ENCODE measurements at regions not wholly inside any gene's neighbourhood (a gene's known extent, or its start where the extent isn't known, plus 50 kb on each side); places are given as distances from the start of the nearest gene placed in this dataset.

GRCh38 chr11:11009179-11009578, 151.3 kb upstream of the ZBED5 start:
- no peaks in the 10 kb centered on the region for H3K9me3 ChIP-seq (ENCODE audit: control insufficient read depth in 1 of 2, insufficient read depth in 1 of 2, low read depth in 1 of 2, low read length in 2 of 2)
- no peaks in the 10 kb centered on the region for H4K20me1 ChIP-seq (ENCODE audit: insufficient read depth)
- BruUV-seq (replicated peaks): no TSS peak
- no peaks in the 10 kb centered on the region for H3K36me3 ChIP-seq (ENCODE audit: control insufficient read depth in 1 of 2, insufficient read depth in 2 of 2, low read length in 2 of 2)
- H3K4me1 ChIP-seq (ENCODE audit: control insufficient read depth in 1 of 2, insufficient read depth in 2 of 2, low read length in 2 of 2): peaks cover 3 to 11% of the 10 kb centered on the region in 2 experiments; a peak in 3 of 4 replicates
- no peaks in the 10 kb centered on the region for H3K9me2 ChIP-seq (ENCODE audit: insufficient read depth)
- H3K9ac ChIP-seq (ENCODE audit: low read length): no peak overlapping the region
- no peak overlapping the region for H3K4me2 ChIP-seq (ENCODE audit: low read length)
- intact Hi-C loops (cut with micrococcal nuclease): no loop called here
- no peak for DNase-seq (ENCODE audit: low read depth, low spot score)
- ChIA-PET POLR2A (no interaction called here), CTCF (interaction anchor here (1.9 to 4.9 kb wide), 2 partner anchors 75 to 219 kb away, joined by 6 to 56 read pairs; no protein-coding TSS in a partner anchor), RAD21 (ENCODE audit: low non-redundant PET in 1 of 2, low total read pairs in 2 of 2, uncharacterized antibody in 2 of 2, unreplicated experiment in 2 of 2) (no interaction called here)
- no peak overlapping the region for H2AFZ ChIP-seq (ENCODE audit: low read depth, low read length, poor library complexity, severe bottlenecking)
- no peak overlapping the region for H3K27ac ChIP-seq (ENCODE audit: low read depth, low read length)
- no peaks in the 10 kb centered on the region for H3K79me2 ChIP-seq (ENCODE audit: insufficient read depth, low read length)
- no peak for ATAC-seq
- no peak overlapping the region for H3K4me3 ChIP-seq (replicated peaks in 1 of 2; ENCODE audit: low read depth in 1 of 2, low read length in 2 of 2)
- TF ChIP-seq TCF7L2 (IDR thresholded peaks at IDR 0.05; ENCODE audit: borderline replicate concordance, extremely low read depth, insufficient read depth, insufficient read length) (no peak), CTCF (IDR thresholded peaks at IDR 0.05 in 2 of 3, conservative IDR thresholded peaks at IDR 0.05 in 1 of 3; ENCODE audit: borderline replicate concordance in 1 of 3, insufficient read depth in 1 of 3, low read depth in 2 of 3, low read length in 2 of 3) (no peak), ZNF274 (IDR thresholded peaks at IDR 0.05; ENCODE audit: low read depth, low read length) (no peak), SRF (IDR thresholded peaks at IDR 0.05; ENCODE audit: low read depth) (no peak), CEBPB (IDR thresholded peaks at IDR 0.05; ENCODE audit: low read depth) (no peak), YY1 (IDR thresholded peaks at IDR 0.05; ENCODE audit: extremely low read depth, insufficient replicate concordance, low read depth, low read length) (no peak)
- TF ChIP-seq, protein P1, sequence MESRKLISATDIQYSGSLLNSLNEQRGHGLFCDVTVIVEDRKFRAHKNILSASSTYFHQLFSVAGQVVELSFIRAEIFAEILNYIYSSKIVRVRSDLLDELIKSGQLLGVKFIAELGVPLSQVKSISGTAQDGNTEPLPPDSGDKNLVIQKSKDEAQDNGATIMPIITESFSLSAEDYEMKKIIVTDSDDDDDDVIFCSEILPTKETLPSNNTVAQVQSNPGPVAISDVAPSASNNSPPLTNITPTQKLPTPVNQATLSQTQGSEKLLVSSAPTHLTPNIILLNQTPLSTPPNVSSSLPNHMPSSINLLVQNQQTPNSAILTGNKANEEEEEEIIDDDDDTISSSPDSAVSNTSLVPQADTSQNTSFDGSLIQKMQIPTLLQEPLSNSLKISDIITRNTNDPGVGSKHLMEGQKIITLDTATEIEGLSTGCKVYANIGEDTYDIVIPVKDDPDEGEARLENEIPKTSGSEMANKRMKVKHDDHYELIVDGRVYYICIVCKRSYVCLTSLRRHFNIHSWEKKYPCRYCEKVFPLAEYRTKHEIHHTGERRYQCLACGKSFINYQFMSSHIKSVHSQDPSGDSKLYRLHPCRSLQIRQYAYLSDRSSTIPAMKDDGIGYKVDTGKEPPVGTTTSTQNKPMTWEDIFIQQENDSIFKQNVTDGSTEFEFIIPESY (IDR thresholded peaks at IDR 0.05; ENCODE audit: extremely low read depth, insufficient replicate concordance, low read length): no peak
- H3K27me3 ChIP-seq (ENCODE audit: insufficient read depth, low read length): no peaks in the 10 kb centered on the region

Data from HCT116 (cell line).